Colonic mucosa (tissue), 4 donors: ENCODE measurements at regions not wholly inside any gene's neighbourhood (a gene's known extent, or its start where the extent isn't known, plus 50 kb on each side); places are given as distances from the start of the nearest gene placed in this dataset.

Experiments
- DNase-seq: peaks from one replicate; pipeline ENCODE4 v3.0.0-alpha.2; 2020
- H3K27ac ChIP-seq: fragments of 200-600 bp; one replicate; pipeline ENCODE4 v1.8.0; 2021
- H3K27me3 ChIP-seq: fragments of 200-600 bp; one replicate; pipeline ENCODE4 v1.8.0; 2021
- H3K36me3 ChIP-seq: fragments of 200-600 bp; one replicate; pipeline ENCODE4 v1.8.0; 2021
- H3K4me1 ChIP-seq: fragments of 200-600 bp; one replicate; pipeline ENCODE4 v1.8.0; 2021; ENCODE audit warnings: mild to moderate bottlenecking
- H3K4me3 ChIP-seq: fragments of 200-600 bp; one replicate; pipeline ENCODE4 v1.8.0; 2021
- H3K9ac ChIP-seq, 2 donors: one replicate each; pipeline ENCODE4 v1.7.0; 2013; ENCODE audit warnings: control low read depth in 2 of 2, low read depth in 2 of 2, low read length in 2 of 2
- H3K9me3 ChIP-seq: fragments of 200-600 bp; one replicate; pipeline ENCODE4 v1.8.0; 2021
- intact Hi-C: fragments of 100-400 bp; cut with DNase I; formaldehyde crosslinking; loops from one replicate; pipeline ENCODE4 v1.14.1; 2022
- TF ChIP-seq, protein P1 (sequence below): fragments of 200-600 bp; IDR thresholded peaks from one replicate; pipeline ENCODE4 v1.8.0; 2022; ENCODE audit warnings: antibody characterized with exemption, mild to moderate bottlenecking
- donor health status: healthy.
- donor health status: DM: no; HTN: no; CAD: no.
- donor health status: DM: no; HTN: no; CAD: no.

DNA sequence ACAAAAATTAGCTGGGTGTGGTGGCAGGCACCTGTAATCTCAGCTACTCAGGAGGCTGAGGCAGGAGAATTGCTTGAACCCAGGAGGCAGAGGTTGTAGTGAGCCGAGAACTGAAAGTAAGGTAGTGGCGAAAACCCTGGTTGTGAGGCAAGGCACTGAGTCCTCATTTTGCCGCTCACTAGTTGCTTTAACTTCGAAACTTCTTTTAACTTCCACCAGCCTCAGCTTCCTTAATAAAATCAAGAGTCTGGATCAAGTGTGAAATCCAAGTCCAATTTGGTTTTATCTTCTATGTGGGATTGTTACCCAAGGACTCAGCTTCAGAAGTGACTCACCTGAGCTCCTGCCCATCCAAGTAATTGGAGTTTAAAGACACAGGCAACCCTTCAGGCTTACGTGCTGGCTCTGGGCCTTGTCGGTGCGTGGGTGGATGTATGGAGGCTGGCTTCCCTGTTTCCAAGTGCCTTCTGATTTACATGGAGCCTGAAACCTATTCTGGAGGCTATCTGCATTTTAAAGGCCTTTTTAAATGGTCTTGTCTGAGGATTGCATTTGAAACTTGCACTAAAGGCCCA lies 374.2 kb upstream of the ID2 start:
- no peak overlapping the region for H3K4me3 ChIP-seq
- intact Hi-C loops, result no loop called here
- H3K27me3 ChIP-seq, result no peaks in the 10 kb centered on the region
- no peak overlapping the region for H3K9ac ChIP-seq
- H3K9me3 ChIP-seq, result no peaks in the 10 kb centered on the region
- no peak overlapping the region for H3K27ac ChIP-seq
- peak; percentile 6 for DNase-seq
- TF ChIP-seq, protein P1, sequence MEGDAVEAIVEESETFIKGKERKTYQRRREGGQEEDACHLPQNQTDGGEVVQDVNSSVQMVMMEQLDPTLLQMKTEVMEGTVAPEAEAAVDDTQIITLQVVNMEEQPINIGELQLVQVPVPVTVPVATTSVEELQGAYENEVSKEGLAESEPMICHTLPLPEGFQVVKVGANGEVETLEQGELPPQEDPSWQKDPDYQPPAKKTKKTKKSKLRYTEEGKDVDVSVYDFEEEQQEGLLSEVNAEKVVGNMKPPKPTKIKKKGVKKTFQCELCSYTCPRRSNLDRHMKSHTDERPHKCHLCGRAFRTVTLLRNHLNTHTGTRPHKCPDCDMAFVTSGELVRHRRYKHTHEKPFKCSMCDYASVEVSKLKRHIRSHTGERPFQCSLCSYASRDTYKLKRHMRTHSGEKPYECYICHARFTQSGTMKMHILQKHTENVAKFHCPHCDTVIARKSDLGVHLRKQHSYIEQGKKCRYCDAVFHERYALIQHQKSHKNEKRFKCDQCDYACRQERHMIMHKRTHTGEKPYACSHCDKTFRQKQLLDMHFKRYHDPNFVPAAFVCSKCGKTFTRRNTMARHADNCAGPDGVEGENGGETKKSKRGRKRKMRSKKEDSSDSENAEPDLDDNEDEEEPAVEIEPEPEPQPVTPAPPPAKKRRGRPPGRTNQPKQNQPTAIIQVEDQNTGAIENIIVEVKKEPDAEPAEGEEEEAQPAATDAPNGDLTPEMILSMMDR, result no peak
- H3K36me3 ChIP-seq, result no peaks in the 10 kb centered on the region
- H3K4me1 ChIP-seq, result no peaks in the 10 kb centered on the region

- Histone ChIP-seq H3K9me3 (no peaks in the 10 kb centered on the region), H3K4me1 (no peaks in the 10 kb centered on the region), H3K27ac (no peak overlapping the region), H3K9ac (no peak overlapping the region), H3K27me3 (no peaks in the 10 kb centered on the region), H3K4me3 (no peak overlapping the region), H3K36me3 (no peaks in the 10 kb centered on the region)
- intact Hi-C loops, result no loop called here
- TF ChIP-seq, protein P1, result no peak
- DNase-seq, result peak; percentile 15
Measured at GRCh38 chr2:8309131-8309530, 372.7 kb upstream of the ID2 start.

- Histone ChIP-seq H3K9me3 (no peaks in the 10 kb centered on the region), H3K27me3 (no peaks in the 10 kb centered on the region), H3K9ac (no peak overlapping the region), H3K4me3 (no peak overlapping the region), H3K27ac (no peak overlapping the region), H3K36me3 (no peaks in the 10 kb centered on the region), H3K4me1 (no peaks in the 10 kb centered on the region)
- TF ChIP-seq, protein P1, result no peak
- DNase-seq, result no peak
- intact Hi-C loops, result no loop called here
Measured at GRCh38 chr2:8310557-8311455, 371.1 kb upstream of the ID2 start.

DNA sequence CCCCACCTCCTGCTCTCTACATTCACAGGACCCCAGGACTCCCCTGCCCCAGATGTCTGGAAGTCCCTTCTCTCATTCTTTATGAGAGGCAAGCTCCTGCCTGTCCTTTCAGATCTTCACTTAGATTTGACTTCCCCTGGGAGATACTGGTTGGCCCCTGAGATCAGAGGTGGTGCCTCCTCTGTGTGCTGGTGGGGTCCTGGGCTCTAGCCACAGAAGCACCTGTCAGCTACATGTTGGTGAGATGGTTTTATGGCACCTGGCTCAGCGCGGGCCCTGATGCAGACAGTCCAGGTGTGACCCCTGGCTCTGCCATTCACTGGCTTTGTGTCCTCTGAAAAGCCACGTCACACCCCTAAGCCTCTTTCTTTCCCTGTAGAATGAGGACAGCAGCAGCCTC lies 369.6 kb upstream of the ID2 start:
- no peaks in the 10 kb centered on the region for H3K36me3 ChIP-seq
- no peaks in the 10 kb centered on the region for H3K9me3 ChIP-seq
- H3K27ac ChIP-seq, result no peak overlapping the region
- TF ChIP-seq, protein P1, result no peak
- DNase-seq, result no peak
- intact Hi-C loops, result no loop called here
- no peaks in the 10 kb centered on the region for H3K27me3 ChIP-seq
- no peaks in the 10 kb centered on the region for H3K4me1 ChIP-seq
- H3K9ac ChIP-seq, result no peak overlapping the region
- no peak overlapping the region for H3K4me3 ChIP-seq

DNA sequence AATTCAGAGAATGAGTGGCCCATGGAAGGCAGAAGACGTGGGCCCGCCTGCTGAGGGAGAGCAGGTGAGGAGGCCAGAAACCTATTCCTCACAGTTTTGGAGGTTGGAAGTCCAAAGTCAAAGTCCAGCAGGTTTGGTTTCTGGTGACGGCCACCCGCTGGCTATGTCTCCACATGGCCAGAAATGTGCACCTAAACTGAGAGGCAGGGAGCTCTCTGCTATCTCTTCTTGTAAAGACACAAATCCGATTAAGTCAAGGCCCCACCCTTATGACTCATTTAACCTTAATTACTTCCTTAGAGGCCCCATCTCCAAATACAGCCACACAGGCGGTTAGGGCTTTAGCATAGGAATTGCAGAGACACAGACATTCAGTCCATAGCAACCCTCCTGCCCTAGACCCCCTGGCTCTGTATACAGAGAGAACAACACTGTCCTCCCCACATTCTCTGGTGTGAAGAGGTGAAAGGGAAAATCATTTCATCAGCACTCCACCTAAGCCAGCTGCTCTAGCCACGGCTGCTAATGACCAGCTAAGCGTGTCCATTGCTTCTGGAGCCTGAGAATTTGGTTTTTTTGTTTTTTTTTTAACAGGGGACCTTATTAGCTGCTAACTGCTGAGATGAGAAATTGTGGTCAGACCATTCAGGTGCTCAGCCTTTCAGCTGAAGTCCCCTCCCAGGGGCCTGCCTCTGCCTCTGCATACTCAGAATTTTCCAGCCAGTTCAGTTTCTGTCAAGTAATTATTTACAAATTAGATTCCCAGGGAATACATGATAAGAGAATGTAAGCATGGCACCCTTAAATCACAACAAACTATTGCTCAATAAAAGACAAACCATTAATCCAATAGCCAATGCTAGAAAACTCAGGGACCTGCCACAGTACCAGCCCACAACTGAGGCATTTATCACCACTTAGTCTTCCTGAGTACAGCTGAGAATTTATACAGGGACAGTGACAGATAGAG lies 368.7 kb upstream of the ID2 start:
- no peaks in the 10 kb centered on the region for H3K4me1 ChIP-seq
- TF ChIP-seq, protein P1, result no peak
- H3K27ac ChIP-seq, result no peak overlapping the region
- no peak overlapping the region for H3K9ac ChIP-seq
- peak; percentile 49 for DNase-seq
- intact Hi-C loops, result no loop called here
- no peaks in the 10 kb centered on the region for H3K27me3 ChIP-seq
- H3K4me3 ChIP-seq, result no peak overlapping the region
- no peaks in the 10 kb centered on the region for H3K36me3 ChIP-seq
- H3K9me3 ChIP-seq, result no peaks in the 10 kb centered on the region
